Activated gamma-delta T cell treated with anti-CD3 and anti-CD28 coated beads, Interleukin-2, amount 50 U/mL, for 16 hours (primary cell): ENCODE measurements at regions not wholly inside any gene's neighbourhood (a gene's known extent, or its start where the extent isn't known, plus 50 kb on each side); places are given as distances from the start of the nearest gene placed in this dataset.

Experiments used
- DNase-seq: peaks from one replicate; pipeline ENCODE4 v3.0.0-alpha.2; 2020; ENCODE audit warnings: low read depth

- DNase-seq, result no peak
Observed at GRCh38 chr20:60512443-60512842, 554.2 kb downstream of the CDH26 start.

DNA sequence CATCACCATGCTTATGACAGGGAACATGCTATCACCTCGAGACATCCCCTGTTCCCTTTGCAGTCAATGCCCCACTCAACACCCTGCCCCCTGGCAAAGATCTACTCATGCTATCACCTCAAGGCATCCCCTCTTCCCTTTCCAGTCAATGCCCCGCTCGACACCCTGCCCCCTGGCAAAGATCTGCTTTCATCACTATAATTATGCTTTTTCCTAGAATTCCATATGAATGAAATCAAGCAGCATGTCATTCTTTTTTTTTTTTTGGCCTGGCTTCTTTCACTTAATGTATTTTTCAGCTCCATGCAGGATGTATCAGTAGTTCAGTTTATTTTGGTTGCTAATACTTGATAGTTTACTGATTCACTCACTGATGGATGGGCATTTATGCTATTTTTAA, 554.9 kb downstream of the CDH26 start:
- DNase-seq, result no peak

GRCh38 chr20:60516442-60516841, 558.2 kb downstream of the CDH26 start:
- DNase-seq, result no peak

DNA sequence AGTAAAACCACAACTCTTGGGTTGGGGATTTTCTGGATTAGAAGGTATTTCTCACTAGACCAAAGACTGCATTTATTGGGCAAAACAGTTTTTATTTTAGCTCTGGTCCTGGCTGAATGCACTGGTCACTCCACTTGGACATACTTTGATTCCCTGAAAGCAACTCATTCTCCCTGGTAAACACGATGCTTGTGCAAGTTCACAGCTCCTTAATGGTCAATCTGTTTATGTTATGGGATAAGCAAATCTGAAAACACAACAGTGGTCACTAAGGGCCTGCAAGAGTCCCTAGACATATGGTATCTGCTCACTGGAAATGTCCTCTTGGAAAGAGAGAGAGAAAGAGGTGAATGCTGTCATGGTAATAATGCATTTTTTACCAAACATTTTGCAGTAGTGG, 559.8 kb downstream of the CDH26 start:
- no peak for DNase-seq

- DNase-seq, result no peak
Observed at GRCh38 chr20:60525397-60525796, 567.2 kb downstream of the CDH26 start.

GRCh38 chr20:60527656-60528055, 569.4 kb downstream of the CDH26 start:
- DNase-seq, result no peak

DNA sequence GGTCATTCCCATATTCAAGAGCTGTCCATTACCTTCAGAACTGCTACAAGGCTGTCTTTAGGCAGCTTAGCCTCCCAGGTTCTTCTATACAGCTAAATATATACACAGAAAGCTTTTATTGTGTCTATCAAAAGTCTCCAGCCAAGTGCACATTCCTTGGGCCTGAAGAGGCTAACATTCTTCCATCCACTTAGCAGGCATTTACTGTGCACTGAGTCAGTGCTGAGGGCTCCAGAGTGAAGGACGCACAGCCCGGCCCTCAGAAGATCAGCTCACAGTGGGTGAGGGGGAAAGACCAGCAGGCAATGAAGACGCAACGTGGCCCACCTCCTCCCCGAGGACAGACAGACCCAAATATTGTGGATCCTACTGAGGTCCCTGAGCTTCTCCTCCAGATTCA, 569.9 kb downstream of the CDH26 start:
- no peak for DNase-seq

- no peak for DNase-seq
Observed at GRCh38 chr20:60529149-60529548, 570.9 kb downstream of the CDH26 start.

DNA sequence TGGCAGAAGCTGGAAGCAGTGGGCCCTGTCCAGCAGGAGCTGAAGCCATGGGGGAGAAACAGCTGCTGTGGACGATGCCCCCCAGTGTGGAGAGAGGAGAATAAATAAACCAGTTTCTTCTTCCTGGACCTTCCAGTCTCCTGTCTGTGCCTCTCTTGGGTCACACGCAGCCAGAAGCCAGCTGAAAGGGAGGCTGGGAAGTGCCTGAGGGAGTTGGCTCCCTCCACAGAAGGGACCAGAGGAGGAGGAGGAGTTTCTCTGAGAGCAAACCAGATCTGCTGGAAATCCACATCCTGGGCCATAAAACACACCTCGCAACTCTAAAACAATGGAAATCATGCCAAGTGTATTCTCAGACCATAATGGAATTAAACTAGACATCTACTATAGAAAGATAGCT, 577.0 kb downstream of the CDH26 start:
- no peak for DNase-seq

DNA sequence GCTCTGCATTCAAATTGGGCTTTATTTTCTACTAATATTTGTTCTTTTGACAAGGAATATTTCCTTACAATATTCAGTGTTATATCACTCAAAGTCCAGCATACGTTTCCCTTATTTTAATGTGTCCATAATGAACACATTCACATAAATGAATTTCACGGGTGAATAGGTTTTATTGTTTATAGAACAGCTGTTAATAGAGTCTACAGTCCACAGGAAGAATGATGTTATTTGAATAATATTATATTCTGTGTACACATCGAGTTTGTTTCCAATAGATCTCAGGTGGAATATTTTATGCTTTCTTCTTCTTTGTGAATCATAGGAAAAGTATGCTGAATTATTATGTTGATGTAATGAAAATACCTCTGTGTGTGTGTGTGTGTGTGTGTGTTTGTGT, 582.4 kb downstream of the CDH26 start:
- DNase-seq, result no peak

- DNase-seq, result no peak
Observed at GRCh38 chr20:60541991-60542390, 583.8 kb downstream of the CDH26 start.

- no peak for DNase-seq
Observed at GRCh38 chr20:60543598-60543997, 585.4 kb downstream of the CDH26 start.

- DNase-seq, result no peak
Observed at GRCh38 chr20:60553095-60553494, 594.9 kb downstream of the CDH26 start.

DNA sequence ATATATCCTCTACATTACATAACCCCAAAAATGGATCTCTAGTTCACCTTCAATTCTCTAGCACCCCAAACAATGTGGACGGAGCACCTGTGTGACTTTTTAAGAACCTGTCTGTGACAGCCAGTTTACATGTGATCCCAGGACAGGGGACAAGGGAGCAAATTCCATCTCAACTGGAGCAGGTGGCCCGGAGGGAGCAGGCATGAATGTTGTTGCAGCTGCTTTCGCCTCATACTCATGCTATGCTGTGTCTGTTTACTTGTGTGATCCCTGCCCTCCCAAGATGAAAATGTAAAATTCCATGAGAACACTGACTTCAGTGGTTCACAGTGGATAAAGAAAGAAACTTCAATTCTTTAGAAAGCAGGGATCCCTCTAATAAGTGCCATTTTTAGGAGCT, 600.3 kb downstream of the CDH26 start:
- DNase-seq, result no peak

- no peak for DNase-seq
Observed at GRCh38 chr20:60559462-60559861, 601.2 kb downstream of the CDH26 start.

DNA sequence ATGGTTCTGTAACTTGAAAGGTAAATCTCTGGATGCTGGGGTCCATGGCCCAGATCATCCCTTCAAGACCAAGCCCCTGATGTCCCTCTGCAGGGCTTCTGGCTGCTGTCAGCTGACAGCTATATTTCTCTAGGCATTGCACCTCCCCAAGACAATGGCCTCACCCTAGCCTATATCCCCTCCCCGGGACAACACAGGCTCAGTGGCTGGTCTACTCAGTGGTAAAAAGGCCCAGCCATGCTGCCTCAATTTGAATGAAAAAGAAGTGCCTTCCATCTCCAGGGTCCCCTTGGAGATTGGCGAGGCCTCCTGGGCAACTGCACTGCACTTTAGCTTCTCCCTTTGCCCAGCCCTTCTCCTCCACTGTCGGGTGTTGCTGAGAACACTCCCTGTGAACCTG, 602.8 kb downstream of the CDH26 start:
- DNase-seq, result no peak

- no peak for DNase-seq
Observed at GRCh38 chr20:60565083-60565482, 606.9 kb downstream of the CDH26 start.

GRCh38 chr20:60565551-60565950, 607.3 kb downstream of the CDH26 start:
- no peak for DNase-seq

GRCh38 chr20:60569116-60569515, 610.9 kb downstream of the CDH26 start:
- DNase-seq, result no peak

GRCh38 chr20:60570481-60571277, 612.5 kb downstream of the CDH26 start:
- DNase-seq, result no peak

- DNase-seq, result no peak
Observed at GRCh38 chr20:60573003-60573680, 614.9 kb downstream of the CDH26 start.

DNA sequence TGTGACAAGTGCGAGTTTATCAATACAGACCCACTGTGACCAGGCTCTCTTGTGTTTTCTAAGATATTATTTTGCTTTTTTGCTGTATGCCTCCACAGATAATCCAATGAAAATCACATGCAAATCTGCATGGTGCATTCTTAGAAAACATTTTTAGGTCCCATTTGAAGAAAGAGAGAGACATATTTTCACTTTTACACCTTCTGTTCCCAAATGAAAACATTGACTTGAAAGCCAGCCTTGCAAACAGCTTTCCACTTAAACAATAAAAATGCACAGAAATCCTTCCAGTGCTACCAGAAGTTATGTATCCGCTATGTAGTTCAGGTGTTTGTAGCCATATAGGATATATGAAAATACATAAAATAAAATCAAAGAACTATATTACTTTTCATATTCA, 618.0 kb downstream of the CDH26 start:
- DNase-seq, result no peak

GRCh38 chr20:60579941-60580515, 621.8 kb downstream of the CDH26 start:
- DNase-seq, result no peak
